Duodenal mucosa (tissue), 2 donors: ENCODE measurements at regions not wholly inside any gene's neighbourhood (a gene's known extent, or its start where the extent isn't known, plus 50 kb on each side); places are given as distances from the start of the nearest gene placed in this dataset.

Experiments used
- H3K27ac ChIP-seq: one replicate; pipeline ENCODE4 v1.7.0; 2013; ENCODE audit warnings: low read depth, low read length
- H3K27me3 ChIP-seq, 2 donors: one replicate each; pipeline ENCODE4 v1.7.0; 2013; ENCODE audit warnings: low read length in 2 of 2, control low read depth in 1 of 2; ENCODE audit not compliant: insufficient read depth in 2 of 2, control insufficient read depth in 1 of 2
- H3K36me3 ChIP-seq, 2 donors: one replicate each; pipeline ENCODE4 v1.7.0; 2013; ENCODE audit warnings: low read length in 2 of 2, control low read depth in 1 of 2; ENCODE audit not compliant: insufficient read depth in 2 of 2, control insufficient read depth in 1 of 2
- H3K4me1 ChIP-seq, 2 donors: one replicate each; pipeline ENCODE4 v1.7.0; 2013; ENCODE audit warnings: low read length in 2 of 2, control low read depth in 1 of 2; ENCODE audit not compliant: insufficient read depth in 2 of 2, control insufficient read depth in 1 of 2
- H3K4me3 ChIP-seq, 2 donors: one replicate each; pipeline ENCODE4 v1.7.0; 2013; ENCODE audit warnings: low read length in 2 of 2, low read depth in 1 of 2
- H3K9ac ChIP-seq, 2 donors: one replicate each; pipeline ENCODE4 v1.7.0; 2013; ENCODE audit warnings: low read length in 2 of 2, low read depth in 1 of 2
- H3K9me3 ChIP-seq, 2 donors: one replicate each; pipeline ENCODE4 v1.7.0; 2013; ENCODE audit warnings: low read length in 2 of 2, control low read depth in 1 of 2; ENCODE audit not compliant: control insufficient read depth in 1 of 2

GRCh38 chr5:133781436-133782225 is 169.3 kb upstream of the FSTL4 start:
- Histone ChIP-seq H3K9ac (no peak overlapping the region), H3K27me3 (no peaks in the 10 kb centered on the region), H3K27ac (no peak overlapping the region), H3K36me3 (no peaks in the 10 kb centered on the region), H3K4me1 (no peaks in the 10 kb centered on the region), H3K9me3 (no peaks in the 10 kb centered on the region), H3K4me3 (no peak overlapping the region)

DNA sequence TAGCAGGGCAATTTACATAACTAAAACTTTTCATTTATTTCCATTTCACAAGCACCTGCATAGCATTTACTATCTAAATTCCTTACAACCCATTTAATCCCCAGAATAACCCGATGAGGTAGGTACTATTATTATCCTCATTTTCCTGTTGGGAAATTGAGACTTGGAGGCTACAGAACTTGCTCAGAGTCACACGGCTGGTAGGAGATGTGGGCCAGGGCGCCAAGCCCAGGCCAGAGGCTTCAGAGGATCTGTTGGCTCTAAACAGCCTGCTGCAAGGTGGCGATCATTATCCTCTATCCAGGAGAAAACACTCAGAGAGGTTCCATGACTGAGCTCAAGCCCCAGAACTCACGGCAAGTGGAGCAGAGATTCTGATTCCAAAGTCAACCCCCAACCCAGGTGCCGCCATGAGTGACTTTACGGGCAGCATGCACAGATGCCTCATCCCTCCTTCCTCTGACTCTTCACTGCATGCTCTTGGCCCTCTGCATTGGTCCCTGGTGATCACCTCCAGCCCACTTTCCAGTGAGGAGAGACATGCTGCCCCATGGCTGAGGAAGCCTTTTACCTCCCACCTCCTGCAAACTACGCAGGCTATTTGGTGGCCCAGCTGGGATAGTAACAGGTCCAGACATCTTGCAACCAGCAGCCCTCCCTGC is 168.4 kb upstream of the FSTL4 start:
- H3K4me1 ChIP-seq, result no peaks in the 10 kb centered on the region
- H3K36me3 ChIP-seq, result no peaks in the 10 kb centered on the region
- no peak overlapping the region for H3K9ac ChIP-seq
- H3K9me3 ChIP-seq, result no peaks in the 10 kb centered on the region
- H3K27me3 ChIP-seq, result no peaks in the 10 kb centered on the region
- H3K27ac ChIP-seq, result no peak overlapping the region
- no peak overlapping the region for H3K4me3 ChIP-seq

DNA sequence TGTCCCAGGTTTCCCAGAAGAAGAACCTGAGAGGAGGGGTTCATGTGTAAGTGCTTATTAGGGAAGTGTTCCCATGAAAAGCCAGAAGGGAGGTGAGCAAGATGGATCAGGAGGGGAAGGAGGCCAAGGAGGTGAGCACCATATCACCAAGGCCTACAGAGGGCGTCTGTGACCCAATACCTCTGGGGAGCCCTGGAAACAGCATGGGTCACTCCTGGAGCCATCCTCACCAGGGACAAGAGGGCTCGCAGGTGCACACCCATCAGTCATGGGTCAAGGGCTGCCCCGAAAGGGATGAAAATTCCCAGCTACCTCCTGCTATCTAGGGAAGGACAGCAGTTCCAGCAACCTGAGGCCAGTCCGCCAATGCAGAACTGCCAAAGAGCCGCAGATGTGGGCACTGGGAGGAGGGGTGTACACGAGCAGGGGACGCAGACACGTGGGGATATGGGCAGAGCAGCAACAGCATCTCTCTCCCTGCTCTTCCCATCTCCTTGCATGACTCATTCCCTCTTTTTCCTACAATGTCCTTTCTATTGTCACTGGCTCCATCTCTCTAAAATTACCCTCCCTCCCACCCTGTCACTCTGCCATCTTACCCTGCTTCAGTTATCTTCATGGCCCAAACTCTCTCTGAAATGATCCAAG is 167.6 kb upstream of the FSTL4 start:
- no peaks in the 10 kb centered on the region for H3K4me1 ChIP-seq
- H3K27ac ChIP-seq, result no peak overlapping the region
- H3K27me3 ChIP-seq, result no peaks in the 10 kb centered on the region
- H3K36me3 ChIP-seq, result no peaks in the 10 kb centered on the region
- H3K4me3 ChIP-seq, result no peak overlapping the region
- no peaks in the 10 kb centered on the region for H3K9me3 ChIP-seq
- no peak overlapping the region for H3K9ac ChIP-seq

GRCh38 chr5:133778636-133779035 is 166.3 kb upstream of the FSTL4 start:
- H3K27ac ChIP-seq, result no peak overlapping the region
- no peaks in the 10 kb centered on the region for H3K4me1 ChIP-seq
- H3K36me3 ChIP-seq, result no peaks in the 10 kb centered on the region
- H3K9ac ChIP-seq, result no peak overlapping the region
- H3K9me3 ChIP-seq, result no peaks in the 10 kb centered on the region
- no peaks in the 10 kb centered on the region for H3K27me3 ChIP-seq
- H3K4me3 ChIP-seq, result no peak overlapping the region

GRCh38 chr5:133777951-133778350 is 165.6 kb upstream of the FSTL4 start:
- no peaks in the 10 kb centered on the region for H3K27me3 ChIP-seq

DNA sequence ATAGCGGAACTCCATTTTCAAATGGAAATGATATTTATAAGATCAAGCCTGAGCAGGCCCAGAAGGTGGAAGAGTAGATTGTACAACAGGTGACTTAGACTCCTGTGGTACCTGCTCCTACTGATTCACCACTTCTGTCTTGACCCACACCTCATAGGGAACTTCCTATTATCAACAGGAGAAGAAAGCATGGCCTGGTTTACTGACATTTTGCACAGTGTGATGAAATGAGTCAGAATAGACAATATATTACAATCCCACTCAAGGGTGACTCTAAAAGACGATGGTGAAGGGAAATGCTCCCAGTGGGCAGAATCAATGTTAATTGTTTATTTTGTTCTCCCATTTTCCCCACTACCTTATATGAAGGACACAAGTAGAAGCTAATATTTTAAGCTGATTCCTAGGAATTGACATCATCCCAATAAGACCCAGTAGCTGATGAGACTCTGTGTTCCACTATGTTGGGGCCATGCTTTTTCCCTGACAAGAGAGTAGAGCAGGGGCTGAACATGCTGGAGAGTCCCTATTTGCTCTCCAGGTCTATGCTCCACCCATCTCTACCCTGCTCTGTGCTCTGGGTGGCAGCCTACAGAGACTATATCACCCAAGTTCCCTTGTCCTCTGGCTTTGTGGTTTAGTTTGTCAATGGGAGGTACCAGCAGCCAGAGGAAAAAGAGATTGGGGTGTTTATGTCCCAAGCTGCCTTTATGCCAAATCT is 163.4 kb upstream of the FSTL4 start:
- Histone ChIP-seq H3K27ac (no peak overlapping the region), H3K9me3 (no peaks in the 10 kb centered on the region), H3K36me3 (no peaks in the 10 kb centered on the region), H3K27me3 (no peaks in the 10 kb centered on the region), H3K4me1 (no peaks in the 10 kb centered on the region), H3K4me3 (no peak overlapping the region), H3K9ac (no peak overlapping the region)

More at GRCh38 chr5:133777951-133778350, 165.6 kb upstream of the FSTL4 start:
- H3K9me3 ChIP-seq, result no peaks in the 10 kb centered on the region
- H3K36me3 ChIP-seq, result no peaks in the 10 kb centered on the region
- H3K4me3 ChIP-seq, result no peak overlapping the region
- no peak overlapping the region for H3K9ac ChIP-seq
- H3K4me1 ChIP-seq, result no peaks in the 10 kb centered on the region
- no peak overlapping the region for H3K27ac ChIP-seq

DNA sequence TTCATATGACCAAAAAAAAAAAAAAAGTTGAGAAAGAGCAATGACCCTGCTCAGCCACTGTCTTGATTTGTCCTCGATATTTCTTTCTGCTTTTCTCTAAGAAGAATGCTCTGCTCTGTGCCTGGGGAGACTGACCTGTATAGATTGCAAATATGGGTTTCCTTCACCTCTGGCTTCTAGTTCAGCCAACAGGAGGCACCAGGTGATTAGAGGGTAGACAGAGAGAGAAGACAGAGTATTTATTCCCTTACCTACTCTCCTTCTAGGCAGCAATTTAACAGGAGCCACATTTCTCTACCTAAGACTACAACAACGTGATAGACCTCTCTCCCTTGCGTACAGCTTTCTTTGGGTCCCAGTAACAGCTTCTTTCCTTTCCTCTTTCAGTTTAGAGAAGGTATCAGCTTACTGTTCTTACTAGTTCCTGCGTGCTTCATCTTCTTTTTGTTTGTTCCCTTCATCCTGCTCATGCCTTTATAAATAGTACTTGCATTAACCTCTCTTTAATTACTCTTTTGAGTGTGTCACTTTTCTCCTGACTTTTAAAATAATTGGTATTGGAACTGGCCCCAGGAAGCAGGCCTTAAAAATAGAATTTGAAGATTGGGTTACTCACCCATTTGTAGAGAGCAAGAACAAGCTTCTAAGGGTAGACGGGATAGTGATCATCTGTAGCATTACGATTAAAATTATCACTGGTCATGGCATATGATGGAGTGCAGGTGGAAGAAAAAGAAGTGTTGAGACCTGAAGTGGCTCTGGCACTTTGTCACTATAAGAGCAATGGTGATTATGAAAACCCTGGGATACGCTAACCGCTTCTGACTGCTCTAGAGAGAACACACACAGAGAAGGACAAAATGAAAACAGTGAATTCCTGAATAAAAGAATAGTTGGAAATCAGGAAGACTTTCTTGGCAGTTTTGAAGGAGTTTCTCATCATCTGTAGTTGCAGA is 161.2 kb upstream of the FSTL4 start:
- H3K27ac ChIP-seq, result no peak overlapping the region

DNA sequence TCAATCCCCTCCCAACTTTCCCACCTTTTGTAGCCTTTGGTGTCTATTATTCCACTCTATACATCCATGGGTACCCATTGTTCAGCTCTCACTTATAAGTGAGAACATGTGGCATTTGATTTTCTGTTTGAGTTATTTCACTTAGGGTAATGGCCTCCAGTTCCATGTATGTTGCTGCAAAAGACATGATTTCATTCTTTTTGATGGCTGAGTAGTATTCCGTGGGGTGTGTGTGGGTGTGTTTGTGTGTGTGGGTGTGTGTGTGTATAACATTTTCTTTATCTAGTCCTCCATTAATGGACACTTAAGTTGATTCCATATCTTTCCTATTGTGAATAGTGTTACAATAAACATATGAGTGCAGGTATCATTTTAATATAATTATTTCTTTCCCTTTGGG is 157.5 kb upstream of the FSTL4 start:
- H3K9ac ChIP-seq, result no peak overlapping the region
- no peaks in the 10 kb centered on the region for H3K36me3 ChIP-seq
- H3K9me3 ChIP-seq, result no peaks in the 10 kb centered on the region
- H3K4me1 ChIP-seq, result no peaks in the 10 kb centered on the region
- H3K27ac ChIP-seq, result no peak overlapping the region
- H3K27me3 ChIP-seq, result peaks cover 0 to under 1% of the 10 kb centered on the region in 2 donors
- H3K4me3 ChIP-seq, result no peak overlapping the region

More for the DNA sequence above, 161.2 kb upstream of the FSTL4 start:
- H3K27me3 ChIP-seq, result no peaks in the 10 kb centered on the region
- no peaks in the 10 kb centered on the region for H3K36me3 ChIP-seq
- no peaks in the 10 kb centered on the region for H3K9me3 ChIP-seq
- no peak overlapping the region for H3K4me3 ChIP-seq
- H3K9ac ChIP-seq, result no peak overlapping the region
- H3K4me1 ChIP-seq, result no peaks in the 10 kb centered on the region

- Histone ChIP-seq H3K27ac (no peak overlapping the region), H3K36me3 (no peaks in the 10 kb centered on the region), H3K4me1 (no peaks in the 10 kb centered on the region), H3K9ac (no peak overlapping the region), H3K9me3 (no peaks in the 10 kb centered on the region), H3K27me3 (peaks cover 0 to 6% of the 10 kb centered on the region in 2 donors), H3K4me3 (no peak overlapping the region)
Measured at GRCh38 chr5:133763744-133764143, 151.4 kb upstream of the FSTL4 start.
